ENCODE measurements at regions not wholly inside any gene's neighbourhood (a gene's known extent, or its start where the extent isn't known, plus 50 kb on each side); places are given as distances from the start of the nearest gene placed in this dataset.
"Not testable (repeated sequence)": the region's sequence is repeated elsewhere in the genome, so short reads cannot be mapped to it uniquely, and the experiment has no call there.

- ATAC-seq (no peak), DNase-seq (no peak)
- Histone ChIP-seq H3K4me3 (ENCODE audit: low read length) (no peak overlapping the region), H3K27ac (ENCODE audit: low read length) (no peak overlapping the region), H3K27me3 (ENCODE audit: control insufficient read depth, insufficient read depth) (no peaks in the 10 kb centered on the region), H3K9me3 (ENCODE audit: control insufficient read depth, low read length) (no peaks in the 10 kb centered on the region), H3K4me1 (ENCODE audit: control insufficient read depth, insufficient read depth, low read length) (no peaks in the 10 kb centered on the region)
- intact Hi-C loops (cut with DNase I), result no loop called here
- 26% methylated on average over 3 of the region's 3 CpGs for WGBS
Observed at GRCh38 chr4:151540728-151541388, 131.9 kb downstream of the FHIP1A start.

DNA sequence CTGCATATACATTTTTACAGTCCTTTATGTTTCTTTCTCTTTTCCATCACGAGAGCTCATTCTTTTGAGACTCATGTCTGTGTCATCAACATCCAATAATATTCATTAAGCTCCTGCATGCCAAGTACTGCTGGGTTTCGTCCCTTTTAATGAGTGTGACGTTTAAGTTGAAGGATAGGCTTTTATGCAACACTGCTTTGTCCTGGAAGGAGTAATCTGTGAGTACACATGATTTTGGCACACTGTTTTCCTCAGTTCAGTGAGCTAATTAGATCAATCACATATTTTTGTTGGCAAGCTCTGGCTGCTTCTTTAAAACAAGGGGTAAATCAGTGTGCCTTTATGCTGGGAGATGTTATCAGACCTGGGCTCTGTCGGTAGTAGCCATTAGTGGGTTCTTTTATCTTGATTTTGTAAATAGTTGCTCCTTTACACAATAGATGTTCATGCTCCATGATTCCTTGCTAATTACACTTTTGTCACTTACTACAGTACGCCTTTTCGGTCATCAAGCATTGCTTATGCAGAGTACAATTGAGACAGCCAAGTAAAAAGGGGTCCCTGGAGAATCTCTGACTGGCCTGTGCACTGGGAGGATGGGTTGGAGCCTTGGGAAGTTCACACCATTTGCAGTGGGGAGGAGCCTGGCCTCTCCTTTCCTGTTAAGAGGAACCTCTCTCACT, 132.6 kb downstream of the FHIP1A start:
- Histone ChIP-seq H3K9me3 (ENCODE audit: control insufficient read depth, low read length) (no peaks in the 10 kb centered on the region), H3K4me3 (ENCODE audit: low read length) (no peak overlapping the region), H3K27me3 (ENCODE audit: control insufficient read depth, insufficient read depth) (no peaks in the 10 kb centered on the region), H3K27ac (ENCODE audit: low read length) (no peak overlapping the region), H3K4me1 (ENCODE audit: control insufficient read depth, insufficient read depth, low read length) (no peaks in the 10 kb centered on the region)
- ATAC-seq (no peak), DNase-seq (no peak)
- WGBS, result 40% methylated on average over 6 of the region's 6 CpGs
- intact Hi-C loops (cut with DNase I), result no loop called here

DNA sequence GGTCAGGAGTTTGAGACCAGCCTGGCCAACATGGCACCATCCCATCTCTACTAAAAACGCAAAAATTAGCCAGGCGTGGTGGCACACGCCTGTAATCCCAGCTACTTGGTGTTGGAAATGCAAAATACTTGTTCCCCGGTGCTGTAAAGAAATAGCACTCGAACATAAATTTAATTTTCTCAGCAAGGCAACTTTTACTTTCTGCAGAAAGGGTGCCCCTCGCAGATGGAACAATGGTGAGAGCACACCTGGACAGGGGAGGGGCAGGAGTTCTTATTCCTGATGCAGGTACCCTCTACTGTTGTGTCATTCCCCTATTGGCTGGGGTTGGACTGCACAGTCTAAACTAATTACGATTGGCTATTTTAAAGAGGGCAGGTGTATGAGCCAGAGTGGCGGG, 139.7 kb downstream of the FHIP1A start:
- Histone ChIP-seq H3K27ac (ENCODE audit: low read length) (no peak overlapping the region), H3K27me3 (ENCODE audit: control insufficient read depth, insufficient read depth) (no peaks in the 10 kb centered on the region), H3K4me1 (ENCODE audit: control insufficient read depth, insufficient read depth, low read length) (no peaks in the 10 kb centered on the region), H3K9me3 (ENCODE audit: control insufficient read depth, low read length) (no peaks in the 10 kb centered on the region), H3K4me3 (ENCODE audit: low read length) (no peak overlapping the region)
- WGBS, result 86% methylated on average over 8 of the region's 8 CpGs
- DNase-seq (no peak), ATAC-seq (no peak)
- intact Hi-C loops (cut with DNase I), result no loop called here

- WGBS, result 98% methylated on average over 2 of the region's 2 CpGs
Observed at GRCh38 chr4:151549378-151549777, 140.4 kb downstream of the FHIP1A start.

GRCh38 chr4:151553874-151554273, 144.9 kb downstream of the FHIP1A start:
- ATAC-seq (no peak), DNase-seq (no peak)
- Histone ChIP-seq H3K27me3 (ENCODE audit: control insufficient read depth, insufficient read depth) (no peaks in the 10 kb centered on the region), H3K9me3 (ENCODE audit: control insufficient read depth, low read length) (no peaks in the 10 kb centered on the region), H3K27ac (ENCODE audit: low read length) (no peak overlapping the region), H3K4me1 (ENCODE audit: control insufficient read depth, insufficient read depth, low read length) (no peaks in the 10 kb centered on the region), H3K4me3 (ENCODE audit: low read length) (no peak overlapping the region)
- 46% methylated on average over 2 of the region's 2 CpGs for WGBS
- intact Hi-C loops (cut with DNase I), result no loop called here

More at GRCh38 chr4:151549378-151549777, 140.4 kb downstream of the FHIP1A start:
- DNase-seq; H3K27me3 ChIP-seq (ENCODE audit: control insufficient read depth, insufficient read depth); H3K4me1 ChIP-seq (ENCODE audit: control insufficient read depth, insufficient read depth, low read length); H3K9me3 ChIP-seq (ENCODE audit: control insufficient read depth, low read length); ATAC-seq; intact Hi-C loops (cut with DNase I); H3K4me3 ChIP-seq (ENCODE audit: low read length); H3K27ac ChIP-seq (ENCODE audit: low read length): not testable (repeated sequence)

GRCh38 chr4:151555151-151555945, 146.4 kb downstream of the FHIP1A start:
- intact Hi-C loops (cut with DNase I), result no loop called here
- Histone ChIP-seq H3K9me3 (ENCODE audit: control insufficient read depth, low read length) (no peaks in the 10 kb centered on the region), H3K4me1 (ENCODE audit: control insufficient read depth, insufficient read depth, low read length) (no peaks in the 10 kb centered on the region), H3K27ac (ENCODE audit: low read length) (no peak overlapping the region), H3K27me3 (ENCODE audit: control insufficient read depth, insufficient read depth) (no peaks in the 10 kb centered on the region), H3K4me3 (ENCODE audit: low read length) (no peak overlapping the region)
- DNase-seq, result no peak
- WGBS, result 45% methylated on average over 1 of the region's 1 CpG
- ATAC-seq, result no peak

- DNase-seq, result no peak
- intact Hi-C loops (cut with DNase I), result no loop called here
- Histone ChIP-seq H3K4me3 (ENCODE audit: low read length) (no peak overlapping the region), H3K27ac (ENCODE audit: low read length) (no peak overlapping the region), H3K27me3 (ENCODE audit: control insufficient read depth, insufficient read depth) (no peaks in the 10 kb centered on the region), H3K4me1 (ENCODE audit: control insufficient read depth, insufficient read depth, low read length) (no peaks in the 10 kb centered on the region), H3K9me3 (ENCODE audit: control insufficient read depth, low read length) (no peaks in the 10 kb centered on the region)
- WGBS, result 91% methylated on average over 3 of the region's 3 CpGs
- no peak for ATAC-seq
Observed at GRCh38 chr4:151558496-151559113, 149.6 kb downstream of the FHIP1A start.

- intact Hi-C loops (cut with DNase I), result no loop called here
- 78% methylated on average over 2 of the region's 2 CpGs for WGBS
- no peaks in the 10 kb centered on the region for H3K27me3 ChIP-seq (ENCODE audit: control insufficient read depth, insufficient read depth)
- ATAC-seq, result no peak
- H3K27ac ChIP-seq (ENCODE audit: low read length), result no peak overlapping the region
- no peaks in the 10 kb centered on the region for H3K9me3 ChIP-seq (ENCODE audit: control insufficient read depth, low read length)
- H3K4me3 ChIP-seq (ENCODE audit: low read length), result no peak overlapping the region
- H3K4me1 ChIP-seq (ENCODE audit: control insufficient read depth, insufficient read depth, low read length), result no peaks in the 10 kb centered on the region
- DNase-seq, result no peak
Observed at GRCh38 chr4:151559595-151559994, 150.6 kb downstream of the FHIP1A start.

GRCh38 chr4:151561551-151562256, 152.7 kb downstream of the FHIP1A start:
- no peak overlapping the region for H3K4me3 ChIP-seq (ENCODE audit: low read length)
- H3K9me3 ChIP-seq (ENCODE audit: control insufficient read depth, low read length), result no peaks in the 10 kb centered on the region
- intact Hi-C loops (cut with DNase I), result no loop called here
- WGBS, result 42% methylated on average over 1 of the region's 1 CpG
- no peak overlapping the region for H3K27ac ChIP-seq (ENCODE audit: low read length)
- H3K4me1 ChIP-seq (ENCODE audit: control insufficient read depth, insufficient read depth, low read length), result no peaks in the 10 kb centered on the region
- no peaks in the 10 kb centered on the region for H3K27me3 ChIP-seq (ENCODE audit: control insufficient read depth, insufficient read depth)
- no peak for ATAC-seq
- no peak for DNase-seq

DNA sequence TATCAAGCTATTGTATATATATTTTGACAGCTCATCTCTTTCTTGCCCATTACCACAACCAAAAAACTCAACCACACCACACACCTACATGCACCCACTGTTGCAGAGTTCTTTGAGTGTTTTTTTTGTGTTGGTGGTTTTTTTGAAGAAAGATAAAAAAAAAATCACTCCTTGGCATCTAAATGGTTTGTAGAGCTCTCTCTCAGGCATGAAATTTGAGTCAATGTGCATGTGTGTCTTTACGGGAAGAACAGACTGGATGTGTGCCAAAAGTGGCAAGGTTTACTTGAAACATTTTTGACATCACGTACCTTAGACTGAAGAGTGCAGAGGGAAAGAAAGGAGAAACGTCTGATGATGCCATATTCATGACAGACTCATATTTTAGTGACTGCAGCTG, 154.2 kb downstream of the FHIP1A start:
- Histone ChIP-seq H3K27ac (ENCODE audit: low read length) (no peak overlapping the region), H3K27me3 (ENCODE audit: control insufficient read depth, insufficient read depth) (no peaks in the 10 kb centered on the region), H3K4me3 (ENCODE audit: low read length) (no peak overlapping the region), H3K9me3 (ENCODE audit: control insufficient read depth, low read length) (no peaks in the 10 kb centered on the region), H3K4me1 (ENCODE audit: control insufficient read depth, insufficient read depth, low read length) (no peaks in the 10 kb centered on the region)
- WGBS, result 25% methylated on average over 3 of the region's 3 CpGs
- ATAC-seq, result no peak
- intact Hi-C loops (cut with DNase I), result no loop called here
- DNase-seq, result no peak
